LNCaP clone FGC (cell line): ENCODE measurements at regions not wholly inside any gene's neighbourhood (a gene's known extent, or its start where the extent isn't known, plus 50 kb on each side); places are given as distances from the start of the nearest gene placed in this dataset.
"Not testable (repeated sequence)": the region's sequence is repeated elsewhere in the genome, so short reads cannot be mapped to it uniquely, and the experiment has no call there.

Source experiments
- DNase-seq: peaks from one replicate; pipeline ENCODE4 v3.0.0-alpha.2; 2011; ENCODE audit warnings: low read depth
- H3K4me3 ChIP-seq: 2 replicates; pipeline ENCODE4 v1.5.1; 2011; ENCODE audit warnings: mild to moderate bottlenecking, low read depth, low read length, control low read depth
- TF ChIP-seq, protein P1 (sequence below): IDR thresholded peaks from 2 replicates; pipeline ENCODE4 v1.5.1; 2012; ENCODE audit warnings: mild to moderate bottlenecking; ENCODE audit not compliant: control insufficient read depth, insufficient read depth; ENCODE audit errors: extremely low read depth

DNA sequence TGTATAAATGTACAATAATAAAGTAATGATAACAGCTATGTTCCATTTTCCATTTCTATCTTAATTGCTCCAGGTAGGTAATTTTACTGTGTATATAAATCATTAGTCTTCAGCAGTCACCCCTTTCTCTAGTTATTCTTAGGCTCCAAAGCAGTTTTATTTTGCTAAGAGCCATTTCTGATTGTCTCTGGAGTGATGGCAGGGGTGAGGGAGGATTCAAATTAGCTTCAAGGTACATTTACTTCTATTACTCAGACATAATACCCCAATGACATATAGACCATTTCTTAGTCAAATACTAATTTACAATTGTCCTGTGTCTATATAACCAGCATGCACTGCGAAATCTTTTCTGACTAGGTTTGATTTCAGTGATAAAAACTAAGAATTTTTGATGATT, 663.4 kb upstream of the PRMT6 start:
- TF ChIP-seq, protein P1, sequence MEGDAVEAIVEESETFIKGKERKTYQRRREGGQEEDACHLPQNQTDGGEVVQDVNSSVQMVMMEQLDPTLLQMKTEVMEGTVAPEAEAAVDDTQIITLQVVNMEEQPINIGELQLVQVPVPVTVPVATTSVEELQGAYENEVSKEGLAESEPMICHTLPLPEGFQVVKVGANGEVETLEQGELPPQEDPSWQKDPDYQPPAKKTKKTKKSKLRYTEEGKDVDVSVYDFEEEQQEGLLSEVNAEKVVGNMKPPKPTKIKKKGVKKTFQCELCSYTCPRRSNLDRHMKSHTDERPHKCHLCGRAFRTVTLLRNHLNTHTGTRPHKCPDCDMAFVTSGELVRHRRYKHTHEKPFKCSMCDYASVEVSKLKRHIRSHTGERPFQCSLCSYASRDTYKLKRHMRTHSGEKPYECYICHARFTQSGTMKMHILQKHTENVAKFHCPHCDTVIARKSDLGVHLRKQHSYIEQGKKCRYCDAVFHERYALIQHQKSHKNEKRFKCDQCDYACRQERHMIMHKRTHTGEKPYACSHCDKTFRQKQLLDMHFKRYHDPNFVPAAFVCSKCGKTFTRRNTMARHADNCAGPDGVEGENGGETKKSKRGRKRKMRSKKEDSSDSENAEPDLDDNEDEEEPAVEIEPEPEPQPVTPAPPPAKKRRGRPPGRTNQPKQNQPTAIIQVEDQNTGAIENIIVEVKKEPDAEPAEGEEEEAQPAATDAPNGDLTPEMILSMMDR, result no peak
- DNase-seq, result no peak

GRCh38 chr1:106396020-106396419, 660.5 kb upstream of the PRMT6 start:
- DNase-seq, result no peak

More for the DNA sequence above, 663.4 kb upstream of the PRMT6 start:
- H3K4me3 ChIP-seq, result no peak overlapping the region

DNA sequence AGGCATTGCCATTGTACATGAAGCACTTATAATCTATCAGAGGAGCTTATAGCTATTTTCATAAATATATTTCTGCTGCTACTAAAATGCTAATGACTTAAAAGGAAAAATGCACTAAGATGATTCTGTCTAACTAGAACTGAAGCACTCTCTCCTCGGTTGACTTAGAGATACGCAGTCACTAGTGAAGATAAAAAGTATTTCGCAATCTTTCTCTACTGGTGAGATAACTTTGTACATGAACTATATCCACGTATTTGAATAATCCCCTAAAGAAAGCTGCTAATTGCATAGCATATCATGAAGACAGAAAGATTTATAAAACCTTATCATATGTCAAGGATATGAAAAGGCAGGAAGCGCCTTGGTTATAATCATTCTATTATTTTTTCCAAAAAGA, 658.1 kb upstream of the PRMT6 start:
- DNase-seq, result no peak
- H3K4me3 ChIP-seq, result no peak overlapping the region
- TF ChIP-seq, protein P1, result no peak

More at GRCh38 chr1:106396020-106396419, 660.5 kb upstream of the PRMT6 start:
- TF ChIP-seq, protein P1, result no peak
- H3K4me3 ChIP-seq, result no peak overlapping the region

DNA sequence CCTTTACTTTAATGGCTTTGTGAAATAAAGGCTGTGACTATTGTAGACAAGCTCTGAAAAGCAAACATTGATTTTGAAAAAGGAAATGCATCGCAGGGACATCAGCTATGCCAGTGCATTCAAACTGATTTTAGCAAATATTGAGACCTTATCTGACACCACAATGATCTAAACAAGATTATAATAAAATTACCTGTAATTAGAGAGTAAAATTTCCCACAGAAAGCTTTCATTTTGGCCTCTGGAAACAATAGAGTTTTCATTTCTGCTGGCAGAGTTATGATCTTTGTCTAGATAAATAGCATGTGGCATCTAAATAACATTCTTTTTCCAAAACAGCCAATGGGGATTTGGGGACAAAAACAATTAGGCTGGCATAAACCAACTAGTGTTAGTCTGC, 650.4 kb upstream of the PRMT6 start:
- no peak for DNase-seq
- H3K4me3 ChIP-seq, result no peak overlapping the region
- TF ChIP-seq, protein P1, result no peak

DNA sequence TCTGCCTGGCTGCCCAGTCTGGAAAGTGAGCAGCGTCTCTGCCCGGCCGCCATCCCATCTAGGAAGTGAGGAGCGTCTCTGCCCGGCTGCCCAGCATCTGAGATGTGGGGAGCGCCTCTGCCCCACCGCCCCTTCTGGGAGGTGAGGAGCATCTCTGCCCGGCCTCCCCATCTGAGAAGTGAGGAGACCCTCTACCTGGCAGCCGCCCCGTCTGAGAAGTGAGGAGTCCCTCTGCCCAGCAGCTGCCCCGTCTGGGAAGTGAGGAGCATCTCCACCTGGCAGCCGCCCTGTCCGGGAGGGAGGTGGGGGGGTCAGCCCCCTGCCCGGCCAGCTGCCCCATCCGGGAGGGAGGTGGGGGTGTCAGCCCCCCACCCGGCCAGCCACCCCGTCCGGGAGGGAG, 644.2 kb upstream of the PRMT6 start:
- not testable (repeated sequence) for DNase-seq, H3K4me3 ChIP-seq

- TF ChIP-seq, protein P1, result no peak
- DNase-seq, result no peak
- H3K4me3 ChIP-seq, result no peak overlapping the region
Observed at GRCh38 chr1:106435269-106435668, 621.2 kb upstream of the PRMT6 start.

GRCh38 chr1:106439475-106439874, 617.0 kb upstream of the PRMT6 start:
- TF ChIP-seq, protein P1, result no peak
- DNase-seq, result no peak
- no peak overlapping the region for H3K4me3 ChIP-seq
